AG04449 (cell line): ENCODE measurements at regions not wholly inside any gene's neighbourhood (a gene's known extent, or its start where the extent isn't known, plus 50 kb on each side); places are given as distances from the start of the nearest gene placed in this dataset.

Source experiments
- CTCF ChIA-PET: fragments of 350-600 bp; formaldehyde crosslinking; extraction: SDS; loops from one replicate; lab custom pipeline; 2021; ENCODE audit warnings: antibody characterized with exemption; lab: Yijun Ruan, JAX
- POLR2A ChIA-PET: fragments of 400-600, 350-600 bp; formaldehyde crosslinking; extraction: SDS; loops from one replicate; lab custom pipeline; 2020; ENCODE audit warnings: antibody characterized with exemption, inconsistent platforms; lab: Yijun Ruan, JAX
- DNase-seq: peaks from one replicate; pipeline ENCODE4 v3.0.0-alpha.2; 2010; ENCODE audit warnings: low read depth, low spot score
- H3K4me3 ChIP-seq: 2 replicates; pipeline ENCODE4 v1.5.1; 2011; ENCODE audit warnings: low read depth, mild to moderate bottlenecking, control low read depth, low read length
- TF ChIP-seq, protein P1 (sequence below): IDR thresholded peaks from one replicate; pipeline ENCODE4 v1.5.1; 2011; ENCODE audit warnings: mild to moderate bottlenecking, moderate library complexity, low read length, control low read depth, inconsistent platforms; ENCODE audit not compliant: insufficient read depth; ENCODE audit errors: missing control alignments

DNA sequence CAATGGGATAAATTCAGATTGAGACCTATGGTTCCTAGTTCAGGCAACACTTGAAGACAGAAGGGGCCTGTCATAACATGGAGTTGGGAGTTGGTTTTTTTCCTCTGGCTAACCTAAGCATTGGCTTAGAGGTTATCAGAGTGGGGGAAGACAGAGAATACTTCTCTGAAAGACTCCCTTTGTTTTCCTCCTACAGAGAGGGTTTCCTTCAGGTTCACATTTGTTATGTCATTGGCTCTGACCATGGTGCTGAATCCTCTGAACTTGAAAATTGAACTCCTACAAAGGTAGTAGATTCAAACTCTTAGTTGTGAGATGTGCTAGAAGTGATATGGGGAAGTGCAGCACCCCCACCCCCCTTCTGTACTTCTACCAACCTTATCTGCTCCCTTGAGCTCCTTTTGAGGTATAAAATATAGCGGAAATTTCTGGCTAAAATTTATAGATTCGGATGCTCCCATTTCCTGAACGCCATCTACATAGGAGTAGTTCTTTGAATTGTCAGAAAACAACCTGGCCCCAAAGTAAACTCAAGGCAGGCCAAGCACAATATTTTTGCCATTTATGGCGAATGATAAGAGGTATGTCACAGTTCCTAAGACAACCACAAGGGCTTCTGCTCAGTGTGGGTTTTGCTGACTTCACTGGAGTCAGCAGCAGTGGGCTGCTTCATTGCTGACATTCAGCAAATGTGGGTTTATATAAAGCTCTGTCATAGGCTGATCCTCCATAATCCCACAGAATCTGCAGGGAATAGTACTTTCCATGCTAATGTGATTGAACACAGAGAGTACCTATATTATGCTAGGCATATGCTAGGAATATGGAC is 131.6 kb upstream of the KLF14 start:
- TF ChIP-seq, protein P1, sequence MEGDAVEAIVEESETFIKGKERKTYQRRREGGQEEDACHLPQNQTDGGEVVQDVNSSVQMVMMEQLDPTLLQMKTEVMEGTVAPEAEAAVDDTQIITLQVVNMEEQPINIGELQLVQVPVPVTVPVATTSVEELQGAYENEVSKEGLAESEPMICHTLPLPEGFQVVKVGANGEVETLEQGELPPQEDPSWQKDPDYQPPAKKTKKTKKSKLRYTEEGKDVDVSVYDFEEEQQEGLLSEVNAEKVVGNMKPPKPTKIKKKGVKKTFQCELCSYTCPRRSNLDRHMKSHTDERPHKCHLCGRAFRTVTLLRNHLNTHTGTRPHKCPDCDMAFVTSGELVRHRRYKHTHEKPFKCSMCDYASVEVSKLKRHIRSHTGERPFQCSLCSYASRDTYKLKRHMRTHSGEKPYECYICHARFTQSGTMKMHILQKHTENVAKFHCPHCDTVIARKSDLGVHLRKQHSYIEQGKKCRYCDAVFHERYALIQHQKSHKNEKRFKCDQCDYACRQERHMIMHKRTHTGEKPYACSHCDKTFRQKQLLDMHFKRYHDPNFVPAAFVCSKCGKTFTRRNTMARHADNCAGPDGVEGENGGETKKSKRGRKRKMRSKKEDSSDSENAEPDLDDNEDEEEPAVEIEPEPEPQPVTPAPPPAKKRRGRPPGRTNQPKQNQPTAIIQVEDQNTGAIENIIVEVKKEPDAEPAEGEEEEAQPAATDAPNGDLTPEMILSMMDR: no peak
- no peak for DNase-seq
- H3K4me3 ChIP-seq: no peak overlapping the region
- ChIA-PET CTCF (interaction anchor here (0.8 to 2.2 kb wide), 5 partner anchors 8 to 175 kb away, joined by 3 to 6 read pairs (median 4); no protein-coding TSS in a partner anchor), POLR2A (no interaction called here)

DNA sequence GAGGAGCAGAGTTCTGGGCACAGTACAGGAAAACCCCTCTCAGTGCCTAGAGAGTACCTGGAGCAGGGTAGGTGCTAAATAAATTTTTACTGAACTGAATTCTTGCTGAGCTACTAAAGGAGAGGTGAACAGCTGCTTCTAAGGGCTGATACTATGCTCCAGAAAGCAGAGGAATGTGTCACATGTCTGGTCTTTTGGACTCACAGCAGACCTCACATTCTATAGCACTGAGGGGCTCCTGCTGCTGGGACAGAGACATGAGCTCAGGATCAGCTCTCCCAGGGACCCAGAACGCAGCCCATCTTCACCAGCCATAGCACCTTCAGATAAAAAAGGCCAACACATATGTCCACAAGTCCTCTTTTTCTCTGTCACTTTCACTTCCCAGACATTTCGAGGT is 133.0 kb upstream of the KLF14 start:
- ChIA-PET CTCF (interaction anchor here (0.9 to 2.2 kb wide), 6 partner anchors 9 to 173 kb away, joined by 3 to 9 read pairs (median 4); no protein-coding TSS in a partner anchor), POLR2A (interaction anchor here (0.5 to 1.0 kb wide), 3 partner anchors 17 to 28 kb away, joined by 3 read pairs; no protein-coding TSS in a partner anchor)
- no peak overlapping the region for H3K4me3 ChIP-seq
- TF ChIP-seq, protein P1: no peak
- DNase-seq: no peak

DNA sequence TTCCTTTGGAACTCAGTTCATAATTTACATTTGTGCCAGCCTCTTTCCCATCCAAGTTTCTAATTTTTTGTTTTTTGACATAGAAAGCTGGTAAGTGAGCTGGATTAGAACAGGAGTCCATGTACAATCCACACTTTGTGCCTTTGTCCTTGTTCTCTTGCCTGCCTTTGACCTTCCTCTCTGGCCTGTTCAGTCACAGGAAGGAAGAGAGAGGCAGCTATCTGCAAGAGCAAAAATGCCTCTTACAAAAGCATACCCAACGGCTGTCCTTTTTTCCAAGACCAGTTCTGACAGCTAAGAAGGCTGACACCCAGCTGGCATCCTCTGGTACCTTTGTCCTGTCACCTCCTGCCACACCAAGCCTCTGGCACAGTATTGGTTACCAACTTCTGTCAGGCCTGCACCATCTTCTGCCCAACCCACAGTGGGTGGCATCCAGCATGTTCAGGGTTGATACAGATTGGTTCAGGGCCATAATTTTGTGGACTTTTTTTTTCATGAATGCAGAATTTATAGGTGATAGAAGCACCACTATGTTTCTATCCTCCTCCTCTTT is 133.7 kb upstream of the KLF14 start:
- POLR2A ChIA-PET: interaction anchor here (1.0 kb wide), 2 partner anchors 17 to 29 kb away, joined by 3 read pairs; no protein-coding TSS in a partner anchor
- H3K4me3 ChIP-seq: no peak overlapping the region
- TF ChIP-seq, protein P1: no peak
- no peak for DNase-seq
- CTCF ChIA-PET: interaction anchor here (1.1 to 2.2 kb wide), 5 partner anchors 10 to 173 kb away, joined by 3 to 9 read pairs (median 4); no protein-coding TSS in a partner anchor

DNA sequence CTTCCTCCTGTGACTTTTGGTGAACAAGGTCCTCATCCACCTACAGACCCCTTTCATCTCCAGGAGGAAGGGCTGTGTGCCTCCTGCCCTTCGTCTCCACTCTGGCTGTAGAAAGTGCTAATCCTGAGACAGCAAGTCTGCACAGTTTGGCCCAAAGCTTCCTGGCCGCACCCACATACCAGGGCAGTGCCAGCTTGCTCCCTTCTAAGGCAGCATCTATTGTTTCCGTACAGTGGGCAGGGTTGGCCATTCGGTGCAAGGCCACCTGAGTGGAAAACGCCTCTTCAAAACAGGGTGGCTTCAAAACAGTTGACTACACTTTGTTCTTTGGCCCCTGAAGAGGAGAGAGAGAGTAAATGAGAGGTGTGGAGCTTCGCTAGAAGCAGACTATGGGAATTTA is 134.1 kb upstream of the KLF14 start:
- ChIA-PET CTCF (interaction anchor here (1.2 to 2.0 kb wide), 3 partner anchors 10 to 172 kb away, joined by 3 to 9 read pairs (median 4); no protein-coding TSS in a partner anchor), POLR2A (interaction anchor here (1.0 kb wide), 1 partner anchor 29 kb away, joined by 3 read pairs; no protein-coding TSS in a partner anchor)
- DNase-seq: no peak
- no peak overlapping the region for H3K4me3 ChIP-seq
- TF ChIP-seq, protein P1: no peak

DNA sequence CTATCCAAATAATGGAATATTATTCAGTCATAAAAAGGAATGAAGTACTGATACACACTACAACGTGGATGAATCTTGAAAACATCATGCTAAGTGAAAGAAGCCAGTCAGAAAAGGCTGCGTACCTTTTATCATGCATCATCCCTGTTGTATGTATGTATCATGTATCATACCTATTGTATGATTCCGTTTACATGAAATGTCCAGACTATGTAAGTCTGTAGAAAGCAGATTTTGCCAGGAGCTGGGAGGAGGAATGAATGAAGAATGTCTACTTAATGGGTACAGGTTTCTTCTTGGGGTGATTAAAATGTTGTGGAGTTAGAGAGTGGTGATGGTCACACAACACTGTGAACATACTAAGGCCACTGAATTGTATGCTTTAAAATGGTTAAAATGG is 135.9 kb upstream of the KLF14 start:
- TF ChIP-seq, protein P1: no peak
- CTCF ChIA-PET: interaction anchor here (1.0 kb wide), 1 partner anchor 9 kb away, joined by 3 read pairs; no protein-coding TSS in a partner anchor
- no peak overlapping the region for H3K4me3 ChIP-seq
- POLR2A ChIA-PET: no interaction called here
- no peak for DNase-seq
